GM21528 (cell line): ENCODE measurements at regions not wholly inside any gene's neighbourhood (a gene's known extent, or its start where the extent isn't known, plus 50 kb on each side); places are given as distances from the start of the nearest gene placed in this dataset.
"Not testable (repeated sequence)": the region's sequence is repeated elsewhere in the genome, so short reads cannot be mapped to it uniquely, and the experiment has no call there.

Source experiments
- ATAC-seq: cut with Tn5 transposase; IDR thresholded peaks from one replicate; pipeline ENCODE4 v1.9.1; 2021; ENCODE audit warnings: mild to moderate bottlenecking, moderate library complexity; ENCODE audit not compliant: unreplicated experiment, low FRiP score

DNA sequence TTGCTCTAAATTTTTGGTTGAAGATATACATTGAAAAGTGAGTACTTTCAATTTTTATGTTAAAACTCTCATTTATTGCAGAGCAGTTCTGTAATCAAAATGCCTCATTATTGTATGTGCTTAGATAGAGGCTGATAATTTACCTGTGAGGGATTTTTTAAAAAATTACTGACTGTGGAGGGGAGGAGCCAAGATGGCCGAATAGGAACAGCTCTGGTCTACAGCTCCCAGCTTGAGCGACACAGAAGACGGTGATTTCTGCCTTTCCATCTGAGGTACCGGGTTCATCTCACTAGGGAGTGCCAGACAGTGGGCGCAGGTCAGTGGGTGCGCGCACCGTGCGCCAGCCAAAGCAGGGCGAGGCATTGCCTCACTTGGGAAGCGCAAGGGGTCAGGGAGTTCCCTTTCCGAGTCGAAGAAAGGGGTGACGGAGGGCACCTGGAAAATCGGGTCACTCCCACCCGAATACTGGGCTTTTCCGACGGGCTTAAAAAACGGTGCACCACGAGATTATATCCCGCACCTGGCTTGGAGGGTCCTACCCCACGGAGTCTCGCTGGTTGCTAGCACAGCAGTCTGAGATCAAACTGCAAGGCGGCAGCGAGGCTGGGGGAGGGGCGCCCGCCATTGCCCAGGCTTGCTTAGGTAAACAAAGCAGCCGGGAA lies 89.4 kb downstream of the DDX11 start:
- ATAC-seq: not testable (repeated sequence)

DNA sequence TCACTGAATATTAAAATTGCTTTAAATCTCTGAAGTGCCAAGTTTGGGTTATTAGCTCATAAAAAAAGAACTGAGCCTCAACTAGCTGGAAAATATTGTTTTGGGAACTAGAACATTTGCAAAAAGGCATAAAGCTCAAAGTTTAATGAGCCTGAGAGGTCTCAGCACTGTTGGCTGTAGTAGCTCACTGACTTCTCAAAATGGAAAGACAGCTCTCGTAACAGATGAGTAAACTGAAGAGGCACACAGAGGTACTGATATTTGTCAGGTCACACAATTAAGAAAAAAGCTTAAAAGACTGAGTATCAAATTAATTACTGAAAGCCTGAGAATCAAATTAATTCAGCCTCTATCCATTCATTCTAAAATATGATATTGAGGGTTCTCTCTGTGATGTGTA lies 100.6 kb downstream of the DDX11 start:
- ATAC-seq: not testable (repeated sequence)

DNA sequence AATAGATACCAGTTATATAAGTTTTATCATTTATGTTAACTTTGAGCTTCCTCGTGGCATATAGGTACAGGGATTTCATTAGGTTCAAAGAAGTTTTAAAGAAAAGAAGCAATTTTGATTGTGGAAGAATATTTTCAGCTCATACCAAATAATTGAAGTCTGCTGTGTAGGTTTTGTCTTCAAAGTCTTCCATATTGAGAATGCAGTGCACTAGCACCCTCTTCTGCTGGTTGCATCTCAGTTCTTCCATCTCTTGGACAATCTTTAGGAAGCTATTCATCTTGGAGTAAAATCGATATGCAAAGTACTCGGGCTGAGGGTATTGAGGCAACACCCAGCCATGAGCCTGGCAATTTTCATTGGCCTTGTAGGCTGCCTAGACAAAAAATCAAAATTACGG lies 103.9 kb downstream of the DDX11 start:
- ATAC-seq: not testable (repeated sequence)

DNA sequence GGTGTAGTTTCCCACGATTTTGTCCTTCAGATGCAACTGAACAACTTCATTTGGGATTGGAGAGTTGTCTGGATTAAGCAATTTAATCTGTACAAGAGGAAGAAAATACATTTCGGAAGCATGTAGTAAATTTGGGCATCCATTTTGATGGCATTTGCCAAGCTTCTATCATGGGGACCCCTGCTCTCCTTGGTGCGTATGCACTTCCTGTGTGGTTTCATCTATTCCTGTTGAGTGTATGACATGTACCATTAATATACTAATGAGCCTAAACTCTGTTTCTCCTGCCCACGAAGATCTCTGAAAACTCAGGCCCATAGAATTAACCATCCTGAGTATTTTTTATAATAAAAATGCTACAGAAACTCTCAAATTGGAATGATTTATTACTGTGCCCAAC lies 105.2 kb downstream of the DDX11 start:
- not testable (repeated sequence) for ATAC-seq

DNA sequence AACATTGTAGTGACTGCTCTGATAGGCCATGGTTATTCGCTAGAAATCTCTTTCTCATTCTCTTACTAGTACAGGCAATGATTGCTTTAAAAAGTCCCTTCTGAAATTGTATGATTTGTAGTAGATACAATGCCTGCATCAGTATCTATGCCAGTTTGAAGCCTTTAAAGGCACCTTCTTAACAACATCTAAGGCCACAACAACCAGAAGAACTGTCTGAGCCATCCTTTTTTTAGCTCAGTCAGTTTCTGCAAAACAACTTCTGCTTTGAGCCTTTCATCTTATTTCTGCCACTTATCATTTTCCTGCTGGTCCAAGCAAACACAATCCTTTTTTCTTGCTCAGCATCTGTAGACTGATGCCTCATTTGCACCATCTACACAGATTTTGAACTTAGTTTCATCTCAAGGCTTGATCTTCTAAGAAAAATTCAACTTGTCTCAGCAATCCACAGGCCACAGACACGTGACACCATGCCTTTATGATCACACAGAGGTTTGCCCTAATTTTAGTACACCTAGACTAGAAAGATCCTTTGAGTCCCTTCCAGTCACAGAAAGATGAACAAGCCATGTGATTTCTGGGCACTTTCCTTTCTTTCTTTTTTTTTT lies 106.1 kb downstream of the DDX11 start:
- ATAC-seq: not testable (repeated sequence)

DNA sequence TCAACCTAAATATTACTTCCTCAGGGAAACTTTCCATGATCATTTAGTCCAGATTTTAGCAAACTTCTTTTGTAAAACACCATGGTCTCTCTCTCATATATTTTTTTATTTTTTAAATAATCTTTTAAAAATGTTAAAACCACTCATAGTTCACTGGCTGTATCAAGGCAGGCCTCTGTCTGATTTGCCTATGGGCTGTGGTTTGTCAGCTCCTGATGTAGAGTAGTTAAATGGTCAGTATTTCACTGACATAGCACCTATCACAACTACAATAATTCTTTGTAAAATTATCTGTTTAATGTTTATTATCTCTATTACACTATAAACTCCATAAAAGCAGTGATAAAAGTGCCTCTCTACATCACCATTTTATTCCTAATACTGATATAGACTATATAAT lies 108.9 kb downstream of the DDX11 start:
- ATAC-seq: not testable (repeated sequence)

DNA sequence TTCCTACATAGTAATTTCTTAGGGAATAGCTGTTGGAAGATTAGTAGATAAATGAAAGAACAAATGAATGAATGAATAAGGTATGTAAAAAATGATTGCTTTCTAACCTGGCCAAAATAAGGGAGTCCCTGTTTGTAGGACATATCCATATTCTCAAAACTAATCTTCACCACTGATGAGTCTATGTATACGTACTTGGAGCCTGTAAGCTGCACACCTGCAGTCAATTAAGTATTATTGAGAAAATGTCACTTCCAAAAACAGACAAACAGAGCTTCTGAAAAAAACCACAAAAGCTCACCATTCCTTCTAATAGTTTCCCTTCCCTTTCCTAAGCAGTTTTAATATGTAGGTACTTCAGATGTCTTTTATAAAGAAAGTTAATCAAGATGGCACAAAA lies 109.4 kb downstream of the DDX11 start:
- ATAC-seq: not testable (repeated sequence)

DNA sequence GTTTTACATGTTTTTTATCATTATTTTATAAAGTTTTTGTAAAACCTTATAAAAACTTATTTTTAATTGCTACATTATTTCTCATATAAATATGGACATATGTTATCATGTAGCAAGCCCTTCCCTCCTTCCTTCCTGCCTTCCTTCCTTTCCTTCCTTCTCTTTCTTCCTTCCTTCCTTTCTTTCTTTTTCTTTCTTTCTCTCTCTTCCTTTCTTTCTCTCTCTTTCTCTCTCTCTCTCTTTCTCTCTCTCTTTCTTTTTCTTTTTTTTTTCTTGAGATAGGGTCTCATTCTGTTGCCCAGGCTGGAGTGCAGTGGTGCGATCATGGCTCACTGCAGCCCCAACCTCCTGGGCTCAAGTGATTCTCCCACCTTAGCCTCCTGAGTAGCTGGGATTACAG lies 110.2 kb downstream of the DDX11 start:
- not testable (repeated sequence) for ATAC-seq

DNA sequence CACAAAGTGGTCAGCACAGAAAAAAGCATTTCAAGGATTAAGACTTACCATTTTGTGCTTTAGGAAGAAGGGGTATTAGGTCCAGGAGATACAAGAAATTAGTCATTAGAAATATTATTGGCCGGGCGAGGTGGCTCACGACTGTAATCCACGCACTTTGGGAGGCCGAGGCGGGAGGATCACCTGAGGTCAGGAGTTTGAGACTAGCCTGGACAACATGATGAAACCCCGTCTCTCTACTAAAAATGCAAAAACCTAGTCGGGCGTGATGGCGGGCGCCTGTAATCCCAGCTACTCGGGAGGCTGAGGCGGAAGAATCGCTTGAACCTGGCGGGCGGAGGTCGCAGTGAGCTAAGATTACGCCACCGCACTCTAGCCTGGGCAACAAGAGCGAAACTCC lies 111.0 kb downstream of the DDX11 start:
- not testable (repeated sequence) for ATAC-seq

DNA sequence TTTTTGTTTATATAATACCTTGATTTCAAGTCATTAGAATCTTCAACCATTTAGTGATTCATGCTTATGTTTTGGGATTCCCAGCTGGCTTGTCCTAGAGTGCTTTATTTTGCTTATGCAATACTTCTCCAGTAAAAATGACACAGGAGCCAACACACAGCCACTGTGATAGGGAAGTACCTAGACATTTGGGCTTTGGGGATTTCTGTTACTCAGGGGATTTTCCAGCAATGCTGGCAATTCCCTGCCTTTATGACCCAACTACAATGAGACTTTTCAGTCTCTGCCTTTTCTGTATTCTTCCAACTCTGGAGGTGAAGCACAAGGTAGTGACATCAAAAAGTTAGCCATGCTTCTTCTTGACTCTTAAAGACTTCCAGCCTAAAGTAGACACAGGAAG lies 119.0 kb downstream of the DDX11 start:
- not testable (repeated sequence) for ATAC-seq

DNA sequence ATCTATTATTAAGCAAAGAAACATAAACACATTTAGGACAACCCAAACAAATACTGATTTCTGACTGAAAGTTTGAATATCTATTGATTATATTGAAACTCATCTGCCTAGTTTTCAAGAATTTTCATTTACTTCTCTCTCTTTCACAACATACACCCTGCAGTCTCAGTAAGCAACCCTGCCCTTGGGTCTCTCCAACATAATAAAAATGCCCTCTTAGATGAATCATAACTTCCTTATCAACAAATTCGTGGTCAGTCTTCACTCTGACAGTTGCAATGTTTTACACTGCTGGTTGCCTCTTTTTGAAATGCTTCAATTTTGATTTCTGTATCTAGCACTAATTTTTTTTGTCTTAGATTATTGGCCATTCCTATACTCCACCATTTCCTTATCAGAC lies 122.0 kb downstream of the DDX11 start:
- ATAC-seq: not testable (repeated sequence)

DNA sequence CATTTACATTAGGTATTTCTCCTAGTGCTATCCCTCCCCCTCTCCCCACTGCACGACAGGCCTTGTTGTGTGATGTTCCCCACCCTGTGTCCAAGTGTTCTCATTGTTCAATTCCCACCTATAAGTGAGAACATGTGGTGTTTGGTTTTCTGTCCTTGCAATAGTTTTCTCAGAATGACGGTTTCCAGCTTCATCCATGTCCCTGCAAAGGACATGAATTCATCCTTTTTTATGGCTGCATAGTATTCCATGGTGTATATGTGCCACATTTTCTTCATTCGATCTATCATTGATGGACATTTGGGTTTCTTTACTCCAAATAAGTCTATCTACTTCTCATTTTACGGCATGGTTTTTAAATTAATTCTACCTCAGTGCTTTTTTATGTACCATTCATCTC lies 125.8 kb downstream of the DDX11 start:
- not testable (repeated sequence) for ATAC-seq

DNA sequence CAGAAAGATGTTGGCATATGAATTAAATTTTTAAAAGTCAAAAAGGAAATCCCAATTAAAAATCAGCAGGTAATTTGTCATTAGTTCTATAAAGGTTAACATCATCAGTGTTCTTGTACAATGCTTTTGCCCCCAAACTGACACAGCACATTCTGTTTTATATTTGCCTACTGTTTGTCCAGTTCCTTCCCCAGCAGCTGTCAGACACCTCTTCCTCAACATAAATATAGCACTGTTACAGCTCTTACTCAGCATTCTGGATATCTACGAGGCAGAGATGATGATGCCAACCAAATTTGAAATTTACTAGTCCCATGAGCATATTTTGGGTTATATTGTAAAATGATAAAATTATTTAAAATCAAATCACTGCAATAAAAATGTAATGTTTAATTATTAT lies 124.6 kb downstream of the SINHCAF start:
- ATAC-seq: no peak

DNA sequence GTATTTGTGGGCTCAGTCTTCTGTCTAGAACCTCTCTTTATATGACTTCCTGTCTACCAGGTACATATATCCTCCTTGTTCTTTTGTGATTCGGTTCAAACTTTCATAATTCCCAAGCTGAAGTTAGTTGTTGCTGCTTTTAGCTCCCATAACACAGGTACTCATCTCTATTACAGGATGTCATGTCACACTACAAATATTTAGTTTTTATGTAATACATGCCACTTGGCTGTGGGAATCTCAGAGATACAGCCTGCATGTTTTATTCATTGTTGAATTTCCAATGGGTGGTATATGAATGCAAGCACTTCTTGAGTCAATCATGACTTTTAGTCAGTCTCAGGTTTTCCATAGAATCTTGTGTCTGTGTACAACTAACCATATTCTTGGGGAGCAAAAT lies 122.7 kb downstream of the SINHCAF start:
- no peak for ATAC-seq

DNA sequence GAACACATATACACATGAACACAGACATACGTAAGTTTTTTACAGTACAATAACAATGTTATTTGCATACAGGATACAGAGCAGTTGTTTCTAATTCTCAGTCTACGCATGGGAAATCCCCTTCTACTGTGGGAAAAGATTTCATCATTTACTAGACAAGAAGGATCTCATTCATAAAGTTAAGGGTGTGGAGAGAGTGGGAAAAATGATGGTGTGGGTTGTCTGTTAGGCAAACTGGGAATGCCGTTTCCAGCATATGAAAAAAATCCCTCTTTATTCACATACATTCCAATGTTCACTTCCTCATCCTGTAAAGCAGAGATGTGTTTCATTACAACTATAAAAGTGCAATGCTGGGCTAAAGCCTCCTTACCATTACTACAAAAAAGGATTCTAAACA lies 120.9 kb downstream of the SINHCAF start:
- ATAC-seq: peak; percentile 93

DNA sequence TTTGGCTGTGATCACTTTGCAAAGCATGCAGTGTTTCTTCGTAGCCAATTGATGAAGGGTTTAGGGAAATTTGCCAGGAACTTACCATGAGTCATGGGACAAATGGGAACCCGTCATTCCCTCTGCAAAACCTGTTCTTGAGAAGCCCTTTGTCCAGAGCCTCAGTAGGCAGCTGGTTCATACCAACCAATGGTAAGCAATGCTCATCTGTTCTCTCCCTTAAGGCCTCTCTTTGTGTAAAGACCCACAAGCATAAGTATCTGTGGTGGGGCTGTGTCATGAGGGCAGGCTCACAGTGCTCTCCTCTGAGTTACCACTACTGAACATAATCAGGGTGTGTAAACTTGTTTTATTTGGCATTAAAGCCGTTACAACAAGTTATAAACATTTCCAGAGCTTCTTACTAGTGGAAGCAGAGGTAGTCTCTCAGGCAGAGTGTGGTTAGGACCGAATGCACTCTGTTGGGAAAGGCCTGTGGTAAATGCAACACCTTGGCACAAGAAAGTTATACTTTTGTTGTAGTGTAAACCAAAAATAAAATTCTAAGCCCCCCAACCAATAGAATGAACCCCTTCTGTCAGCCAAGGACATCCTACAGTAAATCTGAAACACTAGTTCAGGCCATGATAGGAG lies 119.8 kb downstream of the SINHCAF start:
- ATAC-seq: no peak

DNA sequence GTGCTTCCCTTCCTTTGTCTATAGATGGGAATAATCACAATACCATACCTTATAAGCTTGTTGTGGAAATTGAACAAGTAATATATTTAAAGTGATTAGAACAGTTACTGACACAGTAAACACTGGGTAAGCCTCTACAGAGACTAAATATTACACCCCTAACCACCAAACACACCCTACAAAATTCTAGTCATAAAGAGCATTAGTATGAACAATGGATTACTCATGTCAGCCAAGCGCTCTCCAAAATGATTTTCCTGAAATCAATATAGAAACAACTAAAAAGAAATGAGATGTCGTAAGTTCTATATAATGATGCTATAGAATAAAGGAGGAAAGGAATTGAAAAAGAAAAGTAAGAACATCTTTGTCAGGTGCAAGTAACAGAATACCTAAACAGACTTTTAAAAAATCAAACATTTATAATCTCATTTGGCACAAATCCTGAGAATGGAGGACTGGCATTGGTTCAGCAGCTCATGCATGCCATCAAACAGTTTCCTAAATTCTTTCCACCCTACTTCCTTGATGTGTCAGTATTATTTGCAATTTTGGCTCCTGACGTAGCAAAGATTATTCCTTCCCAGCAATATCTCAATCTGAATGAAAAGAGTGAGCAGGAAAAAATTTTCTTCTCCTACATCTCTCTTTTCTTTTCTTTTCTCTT lies 118.0 kb downstream of the SINHCAF start:
- no peak for ATAC-seq

DNA sequence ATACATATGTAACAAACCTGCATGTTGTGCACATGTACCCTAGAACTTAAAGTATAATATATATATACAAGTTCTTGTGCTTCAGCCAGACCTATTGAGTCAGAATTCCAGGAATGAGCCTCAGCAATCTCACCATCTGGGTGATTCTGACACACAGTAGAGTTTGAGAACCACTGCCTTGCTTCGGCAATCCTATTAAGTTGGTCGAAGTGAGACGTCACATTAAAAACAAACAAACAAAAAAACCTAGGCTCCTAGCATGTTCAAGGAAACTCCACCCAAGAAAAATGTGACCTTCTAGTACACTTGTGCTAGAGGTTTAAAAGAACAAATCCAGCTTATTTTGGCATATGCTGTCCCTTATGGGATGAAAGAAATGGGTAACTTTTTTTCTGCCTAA lies 115.8 kb downstream of the SINHCAF start:
- no peak for ATAC-seq

DNA sequence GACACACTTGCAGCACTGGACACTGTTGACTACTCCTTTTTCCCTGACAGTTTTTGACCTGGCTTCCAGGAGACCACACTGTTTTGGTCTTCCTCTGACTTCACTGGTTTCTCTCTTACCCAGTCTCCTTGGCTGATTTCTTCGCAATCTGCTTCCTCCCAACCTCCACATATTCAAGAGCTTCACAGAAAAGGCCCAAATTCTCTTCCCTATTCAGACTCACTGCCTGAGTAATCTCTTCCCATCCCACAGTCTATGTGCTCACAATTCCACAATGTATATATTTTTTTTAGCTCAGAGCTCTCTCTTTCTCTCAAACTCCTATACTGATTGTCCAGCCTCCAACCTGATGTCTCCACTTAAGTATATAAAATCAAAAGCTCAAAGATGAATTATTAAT lies 115.4 kb downstream of the SINHCAF start:
- no peak for ATAC-seq

DNA sequence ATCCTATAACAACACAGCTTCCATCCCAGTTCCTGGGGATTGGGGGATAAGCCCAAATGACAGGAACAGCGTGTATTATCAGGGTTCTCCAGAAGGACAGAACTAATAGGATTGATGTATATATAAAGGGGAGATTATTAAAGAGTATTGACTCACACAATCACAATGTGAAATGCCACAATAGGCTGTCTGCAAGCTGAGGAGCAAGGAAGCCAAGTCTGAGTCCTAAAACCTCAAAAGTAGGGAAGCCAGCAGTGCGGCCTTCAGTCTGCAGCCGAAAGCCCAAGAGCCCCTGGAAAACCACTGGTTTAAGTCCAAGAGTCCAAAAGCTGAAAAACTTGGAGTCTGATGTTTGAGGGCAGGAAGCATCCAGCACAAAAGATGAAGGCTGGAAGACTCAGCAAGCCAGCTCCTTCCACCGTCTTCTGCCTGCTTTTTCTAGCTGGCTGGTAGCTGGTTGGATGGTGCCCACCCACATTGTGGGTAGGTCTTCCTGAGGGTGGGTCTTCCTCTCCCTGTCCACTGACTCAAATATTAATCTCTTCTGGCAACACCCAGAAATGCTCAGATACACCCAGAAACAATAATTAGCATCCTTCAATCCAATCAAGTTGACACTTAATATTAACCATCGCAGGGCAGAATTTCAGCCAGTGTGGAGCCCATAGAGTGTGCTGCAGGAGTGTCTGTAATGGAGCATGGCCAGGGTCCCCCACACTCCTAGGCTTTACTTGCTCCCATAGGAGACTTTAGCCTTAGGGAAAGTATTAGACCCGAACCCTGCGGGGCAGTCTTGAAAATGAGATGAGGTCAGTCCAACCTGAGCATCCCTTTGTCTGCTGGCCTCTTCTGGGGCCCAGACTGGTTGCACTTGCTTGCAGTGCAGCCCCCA lies 111.1 kb downstream of the SINHCAF start:
- no peak for ATAC-seq
